Fibroblast of skin of scalp (primary cell): ENCODE measurements at regions not wholly inside any gene's neighbourhood (a gene's known extent, or its start where the extent isn't known, plus 50 kb on each side); places are given as distances from the start of the nearest gene placed in this dataset.
"Not testable (repeated sequence)": the region's sequence is repeated elsewhere in the genome, so short reads cannot be mapped to it uniquely, and the experiment has no call there.

Experiments used
- DNase-seq: peaks from one replicate; pipeline ENCODE4 v3.0.0-alpha.2; 2013

- no peak for DNase-seq
Measured at GRCh38 chr1:227415115-227415790, 97.0 kb upstream of the CDC42BPA start.

- DNase-seq: no peak
Measured at GRCh38 chr1:227411066-227411465, 92.8 kb upstream of the CDC42BPA start.

- DNase-seq: not testable (repeated sequence)
Measured at GRCh38 chr1:227406332-227406731, 88.0 kb upstream of the CDC42BPA start.

- DNase-seq: no peak
Measured at GRCh38 chr1:227403535-227403934, 85.2 kb upstream of the CDC42BPA start.

- no peak for DNase-seq
Measured at GRCh38 chr1:227401562-227402342, 83.5 kb upstream of the CDC42BPA start.

GRCh38 chr1:227399152-227399730 lies 80.9 kb upstream of the CDC42BPA start:
- DNase-seq: no peak

GRCh38 chr1:227397354-227397978 lies 79.2 kb upstream of the CDC42BPA start:
- no peak for DNase-seq

- DNase-seq: no peak
Measured at GRCh38 chr1:227396539-227397353, 78.5 kb upstream of the CDC42BPA start.

GRCh38 chr1:227395426-227396028 lies 77.2 kb upstream of the CDC42BPA start:
- DNase-seq: no peak

- no peak for DNase-seq
Measured at GRCh38 chr1:227392984-227393764, 74.9 kb upstream of the CDC42BPA start.

GRCh38 chr1:227391879-227392278 lies 73.6 kb upstream of the CDC42BPA start:
- no peak for DNase-seq

- DNase-seq: no peak
Measured at GRCh38 chr1:227391211-227391610, 72.9 kb upstream of the CDC42BPA start.

GRCh38 chr1:227390525-227390924 lies 72.2 kb upstream of the CDC42BPA start:
- no peak for DNase-seq

GRCh38 chr1:227388214-227389168 lies 70.2 kb upstream of the CDC42BPA start:
- DNase-seq: peak; percentile 1

- no peak for DNase-seq
Measured at GRCh38 chr1:227379555-227379892, 61.2 kb upstream of the CDC42BPA start.

- DNase-seq: peak; percentile 50
Measured at GRCh38 chr1:227378871-227379554, 60.7 kb upstream of the CDC42BPA start.

GRCh38 chr1:227378181-227378580 lies 59.9 kb upstream of the CDC42BPA start:
- DNase-seq: no peak

- no peak for DNase-seq
Measured at GRCh38 chr1:227374846-227375245, 56.6 kb upstream of the CDC42BPA start.

GRCh38 chr1:227372726-227373130 lies 54.4 kb upstream of the CDC42BPA start:
- DNase-seq: peak; percentile 54
